Fibroblast of the aortic adventitia (primary cell): ENCODE measurements at regions not wholly inside any gene's neighbourhood (a gene's known extent, or its start where the extent isn't known, plus 50 kb on each side); places are given as distances from the start of the nearest gene placed in this dataset.

Experiments
- DNase-seq: peaks from one replicate; pipeline ENCODE4 v3.0.0-alpha.2; 2010; ENCODE audit warnings: low read depth
- H3K4me3 ChIP-seq: 2 replicates; pipeline ENCODE4 v1.5.1; 2011; ENCODE audit warnings: low read depth, mild to moderate bottlenecking, control low read depth, low read length, moderate library complexity
- CTCF ChIP-seq: IDR thresholded peaks from 2 replicates; pipeline ENCODE4 v1.5.1; 2011; ENCODE audit warnings: mild to moderate bottlenecking, low read length, control low read depth, inconsistent platforms; ENCODE audit not compliant: insufficient read depth

- DNase-seq: no peak
- no peak overlapping the region for H3K4me3 ChIP-seq
- TF ChIP-seq CTCF: no peak
These were observed 200.5 kb downstream of the DRD1 start for GRCh38 chr5:175243441-175243840.

GRCh38 chr5:175242207-175242606 is 201.8 kb downstream of the DRD1 start:
- DNase-seq: no peak
- H3K4me3 ChIP-seq: no peak overlapping the region
- TF ChIP-seq CTCF: no peak

- no peak for DNase-seq
- no peak overlapping the region for H3K4me3 ChIP-seq
- TF ChIP-seq CTCF: no peak
These were observed 205.7 kb downstream of the DRD1 start for GRCh38 chr5:175238326-175238725.

- no peak overlapping the region for H3K4me3 ChIP-seq
- no peak for DNase-seq
- no peak for TF ChIP-seq CTCF
These were observed 207.8 kb downstream of the DRD1 start for GRCh38 chr5:175236176-175236575.

- no peak overlapping the region for H3K4me3 ChIP-seq
- DNase-seq: no peak
- no peak for TF ChIP-seq CTCF
These were observed 208.6 kb downstream of the DRD1 start for GRCh38 chr5:175235251-175235960.

- no peak for DNase-seq
- TF ChIP-seq CTCF: no peak
These were observed 213.7 kb downstream of the DRD1 start for GRCh38 chr5:175230299-175230698.

GRCh38 chr5:175226506-175226905 is 217.5 kb downstream of the DRD1 start:
- no peak for DNase-seq
- H3K4me3 ChIP-seq: no peak overlapping the region
- TF ChIP-seq CTCF: no peak

More at GRCh38 chr5:175230299-175230698, 213.7 kb downstream of the DRD1 start:
- H3K4me3 ChIP-seq: no peak overlapping the region
